Left ventricle myocardium inferior (tissue), 1 donor: ENCODE measurements at regions not wholly inside any gene's neighbourhood (a gene's known extent, or its start where the extent isn't known, plus 50 kb on each side); places are given as distances from the start of the nearest gene placed in this dataset.
A peak's percentile ranks its signal among the peaks of the same experiment; 100 is the strongest.
"Not testable (repeated sequence)": the region's sequence is repeated elsewhere in the genome, so short reads cannot be mapped to it uniquely, and the experiment has no call there.

Experiments used
- DNase-seq: peaks from one replicate; pipeline ENCODE4 v3.0.0-alpha.2; 2020
- H3K27ac ChIP-seq: fragments of 200-600 bp; replicated peaks from 2 replicates; pipeline ENCODE4 v1.8.0; 2021
- H3K27me3 ChIP-seq: fragments of 200-600 bp; 2 replicates; pipeline ENCODE4 v1.8.0; 2021; ENCODE audit warnings: low read depth
- H3K36me3 ChIP-seq: fragments of 200-600 bp; 2 replicates; pipeline ENCODE4 v1.8.0; 2021
- H3K4me1 ChIP-seq: fragments of 200-600 bp; 2 replicates; pipeline ENCODE4 v1.8.0; 2021
- H3K4me3 ChIP-seq: fragments of 200-600 bp; 2 replicates; pipeline ENCODE4 v1.8.0; 2021; ENCODE audit warnings: mild to moderate bottlenecking, moderate library complexity
- H3K9me3 ChIP-seq: fragments of 200-600 bp; replicated peaks from 2 replicates; pipeline ENCODE4 v1.8.0; 2021
- CTCF ChIP-seq: fragments of 200-600 bp; IDR thresholded peaks from 2 replicates; pipeline ENCODE4 v1.8.0; 2021; ENCODE audit warnings: antibody characterized with exemption, mild to moderate bottlenecking, borderline replicate concordance
- intact Hi-C: fragments of 100-400 bp; cut with micrococcal nuclease; formaldehyde crosslinking; loops from one replicate; pipeline ENCODE4 v1.11.0; 2022
- donor health status: DM: no; HTN: yes; CAD: no; lungs with severe emphysema.

- H3K27ac ChIP-seq: no peak overlapping the region
- peaks cover 45% of the 10 kb centered on the region for H3K27me3 ChIP-seq
- DNase-seq: peak; percentile 19
- no peaks in the 10 kb centered on the region for H3K4me1 ChIP-seq
- intact Hi-C loops: no loop called here
- no peaks in the 10 kb centered on the region for H3K36me3 ChIP-seq
- H3K9me3 ChIP-seq: no peaks in the 10 kb centered on the region
- no peak for TF ChIP-seq CTCF
- no peak overlapping the region for H3K4me3 ChIP-seq
Observed at GRCh38 chr14:97061198-97061597, 264.0 kb downstream of the VRK1 start.

GRCh38 chr14:97061714-97062113 is 264.5 kb downstream of the VRK1 start:
- no peaks in the 10 kb centered on the region for H3K9me3 ChIP-seq
- no peak for DNase-seq
- TF ChIP-seq CTCF: no peak
- intact Hi-C loops: no loop called here
- H3K27me3 ChIP-seq: peaks cover 45% of the 10 kb centered on the region
- no peaks in the 10 kb centered on the region for H3K36me3 ChIP-seq
- H3K4me1 ChIP-seq: no peaks in the 10 kb centered on the region
- no peak overlapping the region for H3K27ac ChIP-seq
- no peak overlapping the region for H3K4me3 ChIP-seq

- Histone ChIP-seq H3K9me3 (no peaks in the 10 kb centered on the region), H3K36me3 (no peaks in the 10 kb centered on the region), H3K4me1 (no peaks in the 10 kb centered on the region), H3K4me3 (no peak overlapping the region), H3K27ac (no peak overlapping the region), H3K27me3 (peaks cover 44% of the 10 kb centered on the region)
- no peak for DNase-seq
- no peak for TF ChIP-seq CTCF
- intact Hi-C loops: no loop called here
Observed at GRCh38 chr14:97065305-97066067, 268.3 kb downstream of the VRK1 start.

GRCh38 chr14:97066068-97066899 is 269.1 kb downstream of the VRK1 start:
- intact Hi-C loops: no loop called here
- Histone ChIP-seq H3K9me3 (no peaks in the 10 kb centered on the region), H3K27ac (no peak overlapping the region), H3K27me3 (peaks cover 44% of the 10 kb centered on the region), H3K4me1 (no peaks in the 10 kb centered on the region), H3K4me3 (no peak overlapping the region), H3K36me3 (no peaks in the 10 kb centered on the region)
- no peak for TF ChIP-seq CTCF
- DNase-seq: no peak

- H3K4me1 ChIP-seq, H3K36me3 ChIP-seq, DNase-seq, intact Hi-C loops, H3K9me3 ChIP-seq, H3K4me3 ChIP-seq, H3K27ac ChIP-seq: not testable (repeated sequence)
- peaks cover 35% of the 10 kb centered on the region for H3K27me3 ChIP-seq
Observed at GRCh38 chr14:97068293-97068692, 271.1 kb downstream of the VRK1 start.

DNA sequence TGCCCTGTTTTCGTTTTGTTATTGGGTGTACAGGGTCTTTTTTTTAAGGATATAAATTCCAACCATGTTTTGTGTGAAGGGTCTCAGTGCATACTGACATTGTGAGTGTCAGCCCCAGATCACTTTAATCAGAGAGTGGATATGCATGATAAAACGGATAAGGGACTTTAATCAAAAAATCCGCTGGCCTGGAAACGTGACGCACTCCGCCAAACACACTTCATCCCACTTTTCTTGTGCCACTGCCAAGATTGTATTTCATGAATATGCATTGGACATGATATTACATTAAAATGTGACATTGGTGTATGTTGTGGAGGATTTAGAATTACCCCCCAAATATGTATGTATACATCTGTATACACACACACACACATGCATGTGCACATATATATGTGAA is 273.1 kb downstream of the VRK1 start:
- Histone ChIP-seq H3K4me1 (no peaks in the 10 kb centered on the region), H3K4me3 (no peak overlapping the region), H3K36me3 (no peaks in the 10 kb centered on the region), H3K27me3 (peaks cover 29% of the 10 kb centered on the region), H3K9me3 (no peaks in the 10 kb centered on the region), H3K27ac (no peak overlapping the region)
- no peak for TF ChIP-seq CTCF
- DNase-seq: no peak
- intact Hi-C loops: no loop called here
